Liver (tissue), 3 donors: ENCODE measurements at regions not wholly inside any gene's neighbourhood (a gene's known extent, or its start where the extent isn't known, plus 50 kb on each side); places are given as distances from the start of the nearest gene placed in this dataset.

ENCODE experiments used
- ATF3 ChIP-seq: IDR thresholded peaks from 2 replicates; pipeline ENCODE4 v1.6.1; 2016; ENCODE audit warnings: antibody characterized with exemption
- CTCF ChIP-seq: fragments of 150-350 bp; IDR thresholded peaks from 2 replicates; pipeline ENCODE4 v1.5.1; 2017; ENCODE audit warnings: improper control_type of control experiment, low read depth, low read length; ENCODE audit not compliant: missing input control
- GABPA ChIP-seq, 2 donors: IDR thresholded peaks in 1 of 2; conservative IDR thresholded peaks in 1 of 2; 2 replicates each; pipeline ENCODE4 v1.6.1; 2016; ENCODE audit warnings: antibody characterized with exemption in 2 of 2, mild to moderate bottlenecking in 1 of 2, moderate library complexity in 1 of 2
- HNF4G ChIP-seq: IDR thresholded peaks from 2 replicates; pipeline ENCODE4 v1.6.1; 2016; ENCODE audit warnings: antibody characterized with exemption
- MAX ChIP-seq: IDR thresholded peaks from 2 replicates; pipeline ENCODE4 v1.6.1; 2016; ENCODE audit warnings: antibody characterized with exemption
- RAD21 ChIP-seq, 2 donors: IDR thresholded peaks; 2 replicates each; pipeline ENCODE4 v1.6.1; 2016; ENCODE audit warnings: antibody characterized with exemption in 2 of 2, mild to moderate bottlenecking in 2 of 2
- YY1 ChIP-seq: IDR thresholded peaks from 2 replicates; pipeline ENCODE4 v1.6.1; 2016; ENCODE audit warnings: antibody characterized with exemption, mild to moderate bottlenecking
- donor health status: healthy.
- donor health status: healthy.

GRCh38 chr9:79780559-79780958, 208.8 kb downstream of the TLE4 start:
- TF ChIP-seq MAX (peak; percentile 25), ATF3 (no peak), CTCF (no peak), RAD21 (IDR thresholded peaks at IDR 0.05) (peak in 1 of 2 donors; percentile 27), YY1 (peak; percentile 20), GABPA (IDR thresholded peaks at IDR 0.05 in 1 of 2, conservative IDR thresholded peaks at IDR 0.05 in 1 of 2) (no peak), HNF4G (no peak)
